Left ventricle myocardium inferior (tissue), 1 donor: ENCODE measurements at regions not wholly inside any gene's neighbourhood (a gene's known extent, or its start where the extent isn't known, plus 50 kb on each side); places are given as distances from the start of the nearest gene placed in this dataset.

Experiments
- DNase-seq: peaks from one replicate; pipeline ENCODE4 v3.0.0-alpha.2; 2020
- H3K27ac ChIP-seq: fragments of 200-600 bp; replicated peaks from 2 replicates; pipeline ENCODE4 v1.8.0; 2021
- H3K27me3 ChIP-seq: fragments of 200-600 bp; 2 replicates; pipeline ENCODE4 v1.8.0; 2021; ENCODE audit warnings: low read depth
- H3K36me3 ChIP-seq: fragments of 200-600 bp; 2 replicates; pipeline ENCODE4 v1.8.0; 2021
- H3K4me1 ChIP-seq: fragments of 200-600 bp; 2 replicates; pipeline ENCODE4 v1.8.0; 2021
- H3K4me3 ChIP-seq: fragments of 200-600 bp; 2 replicates; pipeline ENCODE4 v1.8.0; 2021; ENCODE audit warnings: mild to moderate bottlenecking, moderate library complexity
- H3K9me3 ChIP-seq: fragments of 200-600 bp; replicated peaks from 2 replicates; pipeline ENCODE4 v1.8.0; 2021
- CTCF ChIP-seq: fragments of 200-600 bp; IDR thresholded peaks from 2 replicates; pipeline ENCODE4 v1.8.0; 2021; ENCODE audit warnings: antibody characterized with exemption, mild to moderate bottlenecking, borderline replicate concordance
- intact Hi-C: fragments of 100-400 bp; cut with micrococcal nuclease; formaldehyde crosslinking; loops from one replicate; pipeline ENCODE4 v1.11.0; 2022
- donor health status: DM: no; HTN: yes; CAD: no; lungs with severe emphysema.

- Histone ChIP-seq H3K9me3 (peaks cover 3% of the 10 kb centered on the region), H3K4me3 (no peak overlapping the region), H3K27ac (no peak overlapping the region), H3K4me1 (no peaks in the 10 kb centered on the region), H3K36me3 (no peaks in the 10 kb centered on the region), H3K27me3 (peaks cover 12% of the 10 kb centered on the region)
- no peak for DNase-seq
- TF ChIP-seq CTCF, result no peak
- intact Hi-C loops, result no loop called here
Measured at GRCh38 chr20:30598460-30599230, 658.8 kb upstream of the DEFB115 start.

- intact Hi-C loops, result no loop called here
- H3K27me3 ChIP-seq, result peaks cover 8% of the 10 kb centered on the region
- DNase-seq, result no peak
Measured at GRCh38 chr20:30599990-30600389, 657.5 kb upstream of the DEFB115 start.

GRCh38 chr20:30601974-30602373 is 655.5 kb upstream of the DEFB115 start:
- no peak for DNase-seq
- H3K27ac ChIP-seq, result no peak overlapping the region
- H3K36me3 ChIP-seq, result no peaks in the 10 kb centered on the region
- TF ChIP-seq CTCF, result no peak
- H3K4me3 ChIP-seq, result no peak overlapping the region
- H3K4me1 ChIP-seq, result no peaks in the 10 kb centered on the region
- peaks cover 8% of the 10 kb centered on the region for H3K27me3 ChIP-seq
- intact Hi-C loops, result no loop called here
- H3K9me3 ChIP-seq, result peaks cover 24% of the 10 kb centered on the region

More at GRCh38 chr20:30599990-30600389, 657.5 kb upstream of the DEFB115 start:
- Histone ChIP-seq H3K4me3 (no peak overlapping the region), H3K27ac (no peak overlapping the region), H3K9me3 (peaks cover 4% of the 10 kb centered on the region), H3K4me1 (no peaks in the 10 kb centered on the region), H3K36me3 (no peaks in the 10 kb centered on the region)
- no peak for TF ChIP-seq CTCF

- intact Hi-C loops, result no loop called here
- no peaks in the 10 kb centered on the region for H3K4me1 ChIP-seq
- H3K27me3 ChIP-seq, result peaks cover 8% of the 10 kb centered on the region
- H3K4me3 ChIP-seq, result no peak overlapping the region
- TF ChIP-seq CTCF, result no peak
- no peak for DNase-seq
- H3K27ac ChIP-seq, result no peak overlapping the region
- no peaks in the 10 kb centered on the region for H3K36me3 ChIP-seq
- peaks cover 28% of the 10 kb centered on the region for H3K9me3 ChIP-seq
Measured at GRCh38 chr20:30602424-30602823, 655.0 kb upstream of the DEFB115 start.

- TF ChIP-seq CTCF, result no peak
- no peak overlapping the region for H3K4me3 ChIP-seq
- intact Hi-C loops, result no loop called here
- H3K27me3 ChIP-seq, result no peaks in the 10 kb centered on the region
- peaks cover 31% of the 10 kb centered on the region for H3K9me3 ChIP-seq
- H3K4me1 ChIP-seq, result peaks cover 15% of the 10 kb centered on the region
- no peak overlapping the region for H3K27ac ChIP-seq
- no peaks in the 10 kb centered on the region for H3K36me3 ChIP-seq
- DNase-seq, result no peak
Measured at GRCh38 chr20:30606990-30607389, 650.5 kb upstream of the DEFB115 start.
